HuH-7.5 (cell line): ENCODE measurements at regions not wholly inside any gene's neighbourhood (a gene's known extent, or its start where the extent isn't known, plus 50 kb on each side); places are given as distances from the start of the nearest gene placed in this dataset.

Source experiments
- DNase-seq: peaks from one replicate; pipeline ENCODE4 v3.0.0; 2011; ENCODE audit warnings: low spot score

DNA sequence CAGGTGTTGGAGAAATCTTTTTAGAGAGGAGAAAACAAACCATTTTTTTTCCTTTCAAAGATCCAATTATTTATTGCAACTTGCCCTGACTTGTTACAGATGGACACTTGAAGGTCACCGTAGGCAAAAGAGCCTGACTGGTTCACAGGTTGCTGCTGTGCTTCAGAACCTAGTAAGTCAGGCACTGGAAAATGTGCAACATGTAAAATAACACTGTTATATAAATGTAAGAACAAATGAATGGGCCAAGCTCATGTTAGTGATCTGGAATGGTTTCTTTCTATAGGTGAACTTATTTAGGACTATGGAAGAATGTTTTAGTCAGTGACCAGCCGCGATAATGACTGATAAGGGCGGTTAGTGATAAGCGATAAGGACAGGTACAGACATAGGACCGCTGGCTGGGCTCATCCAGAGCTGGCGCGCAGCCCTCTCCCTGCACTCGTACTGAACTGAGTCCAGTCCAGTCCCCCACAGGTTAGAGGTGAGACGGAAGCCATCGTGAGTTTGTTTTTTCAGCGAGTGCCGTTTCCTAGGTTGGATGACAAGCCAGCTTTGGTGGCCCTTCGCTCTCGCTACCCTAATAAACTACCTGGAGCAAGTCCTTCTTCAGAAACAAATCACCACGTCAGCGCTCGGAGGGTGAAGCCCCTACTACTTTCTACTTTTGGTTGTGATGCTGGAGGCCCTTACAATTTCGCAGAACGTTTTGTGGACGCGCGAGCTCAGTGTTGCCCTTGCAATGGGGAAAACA, 94.4 kb upstream of the PRDM1 start:
- no peak for DNase-seq

DNA sequence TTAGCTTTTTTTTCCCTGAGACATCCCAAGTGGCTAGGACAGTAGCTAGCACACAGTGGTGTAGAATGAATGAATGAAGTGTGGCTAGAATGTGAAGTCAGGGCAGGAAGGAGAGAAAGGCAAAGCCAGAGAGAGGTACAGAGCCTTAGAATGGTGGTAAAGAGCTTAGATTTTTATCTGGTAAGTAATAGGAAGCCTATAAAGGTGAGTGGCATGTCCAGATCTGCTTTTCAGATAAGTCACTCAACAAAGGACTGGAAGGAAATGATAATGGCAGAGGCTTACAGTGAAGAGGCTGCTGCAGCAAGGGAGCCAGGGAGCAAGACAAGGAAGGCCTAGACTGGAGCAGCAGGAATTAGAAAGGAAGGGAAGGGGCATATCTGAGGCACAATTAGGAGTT, 96.0 kb upstream of the PRDM1 start:
- DNase-seq = no peak

DNA sequence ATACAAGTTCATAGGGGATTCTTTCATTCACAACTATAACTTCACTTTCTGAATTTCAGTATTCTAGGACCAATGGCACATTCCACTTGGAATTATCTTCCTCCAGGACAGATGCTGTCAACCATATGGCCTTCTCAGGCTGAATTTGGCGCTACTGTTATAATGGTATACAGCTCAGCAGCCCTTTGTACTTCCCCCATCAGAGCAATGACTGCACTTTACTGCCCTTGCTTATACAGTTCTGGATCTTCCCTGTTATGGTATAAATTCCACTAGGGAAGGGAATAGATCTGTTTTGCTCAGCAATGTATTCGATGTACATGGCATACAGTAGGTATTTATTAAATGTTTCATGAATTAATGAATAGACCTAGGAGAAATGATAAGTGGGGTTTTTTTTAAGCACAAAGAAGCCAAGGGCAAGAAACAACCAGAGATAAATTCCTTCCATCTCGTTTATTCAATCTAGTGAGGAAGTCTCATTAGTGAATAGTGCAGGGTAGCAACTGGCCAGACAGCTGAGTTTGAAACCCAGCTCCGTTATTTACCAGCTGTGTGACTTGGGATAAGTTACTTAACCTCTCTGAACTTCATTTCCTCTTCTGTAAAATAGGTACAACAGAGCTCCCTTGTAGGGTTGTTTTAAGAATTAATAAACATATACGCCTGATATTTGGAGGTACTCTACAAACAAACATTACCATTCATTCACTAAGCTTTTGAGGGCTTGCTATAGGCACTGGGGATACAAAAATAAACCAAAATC, 97.1 kb upstream of the PRDM1 start:
- DNase-seq = no peak

DNA sequence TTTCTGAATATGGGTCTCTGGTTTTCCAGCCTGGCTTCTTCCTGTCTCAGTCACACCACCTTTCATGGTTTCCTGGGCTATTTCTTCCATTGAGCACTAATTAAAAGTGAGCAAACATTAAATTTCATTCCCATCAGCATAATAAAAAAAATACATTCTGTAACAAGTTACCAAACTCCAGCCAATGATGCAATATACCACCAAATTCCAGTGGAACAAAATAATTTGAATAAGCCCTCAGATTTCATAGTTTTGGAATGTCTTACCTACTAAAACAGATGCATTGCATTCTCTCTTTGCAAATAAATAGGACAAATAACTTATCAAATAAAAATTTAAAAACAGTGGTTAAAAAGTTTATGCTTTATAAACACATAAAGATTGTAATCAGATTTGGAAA, 97.8 kb upstream of the PRDM1 start:
- no peak for DNase-seq

DNA sequence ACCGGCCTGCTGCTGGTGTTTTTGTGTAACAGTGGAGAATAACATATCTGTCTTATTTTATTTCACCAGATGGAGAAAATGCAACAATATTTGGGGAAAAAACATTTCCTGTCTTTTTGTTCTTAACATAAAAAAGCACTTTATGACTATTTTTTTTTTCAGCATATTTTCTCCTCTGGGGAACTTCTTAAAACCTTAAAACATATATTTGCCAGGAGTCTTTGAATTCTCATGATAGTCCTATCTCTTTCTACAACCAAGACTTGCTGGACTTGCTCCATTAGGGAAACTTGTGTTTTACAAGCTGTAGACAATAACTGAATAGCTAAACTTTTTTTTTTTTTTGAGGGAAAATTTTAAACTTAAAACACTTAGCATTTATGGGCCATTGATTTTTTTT, 98.6 kb upstream of the PRDM1 start:
- no peak for DNase-seq

DNA sequence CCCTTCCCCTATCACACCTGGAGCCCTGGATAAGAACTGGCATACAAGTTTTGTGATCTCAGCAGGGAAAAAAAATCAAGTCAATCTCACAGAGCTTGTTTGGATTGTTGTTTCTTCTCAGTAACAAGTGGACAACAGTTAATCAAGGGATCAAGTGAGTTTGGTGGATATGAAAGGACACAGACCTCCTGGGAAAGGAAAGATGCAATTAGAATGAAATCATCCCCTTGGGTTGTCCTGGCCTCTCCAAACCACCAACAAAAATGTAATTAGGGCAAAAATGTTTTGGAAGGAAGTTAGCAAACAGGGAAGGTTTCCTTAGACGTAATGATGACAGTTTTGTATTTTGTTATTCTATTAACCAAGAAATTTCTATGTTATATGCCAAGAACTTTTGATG, 99.1 kb upstream of the PRDM1 start:
- DNase-seq = no peak

DNA sequence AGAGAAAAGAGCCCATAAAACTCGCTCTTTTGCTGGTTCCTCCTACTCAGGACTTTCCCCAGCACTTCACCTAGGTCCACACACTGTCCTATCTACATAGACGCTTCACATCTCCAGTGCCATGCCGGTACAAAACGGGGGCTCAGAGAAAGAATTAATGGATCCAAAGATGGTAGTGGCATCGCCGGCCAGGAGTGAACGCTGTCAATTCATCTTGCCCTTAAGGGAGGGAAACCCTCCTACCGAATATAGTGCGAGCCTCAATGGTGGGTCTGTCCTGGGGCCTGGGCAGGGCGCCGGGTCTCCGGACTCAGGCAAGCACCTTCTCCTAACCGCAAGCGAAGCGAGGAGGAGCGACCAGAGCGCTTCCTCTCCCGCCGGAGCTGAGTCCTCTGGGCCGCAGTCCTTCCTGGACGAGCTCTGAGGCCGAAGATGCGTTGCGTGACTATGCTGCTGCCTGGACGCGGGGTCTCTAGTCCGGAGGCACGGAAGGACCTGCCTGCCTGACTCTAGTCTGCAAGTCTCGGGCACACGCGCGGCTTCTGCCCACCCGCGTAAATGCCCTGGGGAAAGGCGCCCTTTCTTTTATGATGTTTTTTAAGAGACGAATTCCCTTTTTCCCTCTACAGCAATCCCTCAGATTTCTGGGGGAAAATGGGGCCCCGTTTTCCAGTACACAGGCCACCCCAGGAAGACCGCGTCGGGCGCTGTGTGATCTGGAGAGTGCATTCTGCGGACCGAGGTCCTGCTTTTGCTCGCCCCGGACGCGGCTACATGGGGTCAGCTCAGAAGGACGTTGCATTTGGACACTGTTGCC, 100.1 kb upstream of the PRDM1 start:
- no peak for DNase-seq

DNA sequence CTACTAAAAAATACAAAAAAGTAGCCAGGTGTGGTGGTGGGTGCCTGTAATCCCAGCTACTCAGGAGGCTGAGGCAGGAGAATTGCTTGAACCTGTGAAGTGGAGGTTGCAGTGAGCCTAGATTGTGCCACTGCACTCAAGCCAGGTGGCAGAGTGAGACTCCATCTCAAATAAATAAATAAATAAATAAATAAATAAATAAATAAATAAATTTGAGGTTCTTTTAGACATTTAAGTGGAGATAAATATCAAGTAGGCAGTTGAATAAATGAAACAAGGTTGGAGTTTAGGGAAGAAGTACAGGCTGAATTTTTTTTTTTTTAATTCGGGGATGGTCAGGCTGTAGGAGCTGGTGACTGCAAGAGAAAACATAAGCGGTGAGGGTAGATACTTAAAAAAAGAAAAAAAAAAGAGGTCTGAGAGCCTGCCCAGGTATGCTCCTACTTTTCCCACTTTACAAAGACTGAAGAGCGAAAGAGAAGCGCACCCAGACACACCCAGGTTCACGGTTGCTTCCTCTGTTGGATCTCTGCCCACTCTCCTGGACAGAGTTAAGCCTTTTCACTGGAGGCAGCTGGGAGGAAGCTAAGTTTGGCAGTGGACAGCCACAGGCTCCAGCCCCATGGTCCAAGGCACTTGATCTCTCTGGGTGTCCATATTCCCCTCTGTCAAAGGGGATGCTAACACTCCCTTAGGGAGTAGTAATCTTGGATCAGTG, 100.9 kb upstream of the PRDM1 start:
- no peak for DNase-seq

DNA sequence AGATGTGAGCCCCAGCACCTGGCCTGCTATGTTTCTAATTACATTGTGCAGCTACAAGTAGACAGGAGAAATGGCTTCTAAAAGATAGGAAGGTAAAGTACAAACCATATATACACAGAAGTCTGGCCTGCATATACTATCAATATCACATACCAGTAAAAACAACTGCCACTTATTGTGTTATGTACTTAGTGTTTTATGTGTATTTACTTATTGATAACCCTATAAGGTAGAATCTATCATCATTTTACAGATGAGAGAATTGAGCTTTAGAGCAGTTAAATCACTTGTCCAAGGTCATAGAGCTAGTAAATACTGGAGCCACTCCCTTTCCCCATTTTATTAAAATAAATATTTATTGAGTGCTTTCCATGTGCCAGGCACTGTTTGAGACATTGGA, 102.4 kb upstream of the PRDM1 start:
- no peak for DNase-seq

DNA sequence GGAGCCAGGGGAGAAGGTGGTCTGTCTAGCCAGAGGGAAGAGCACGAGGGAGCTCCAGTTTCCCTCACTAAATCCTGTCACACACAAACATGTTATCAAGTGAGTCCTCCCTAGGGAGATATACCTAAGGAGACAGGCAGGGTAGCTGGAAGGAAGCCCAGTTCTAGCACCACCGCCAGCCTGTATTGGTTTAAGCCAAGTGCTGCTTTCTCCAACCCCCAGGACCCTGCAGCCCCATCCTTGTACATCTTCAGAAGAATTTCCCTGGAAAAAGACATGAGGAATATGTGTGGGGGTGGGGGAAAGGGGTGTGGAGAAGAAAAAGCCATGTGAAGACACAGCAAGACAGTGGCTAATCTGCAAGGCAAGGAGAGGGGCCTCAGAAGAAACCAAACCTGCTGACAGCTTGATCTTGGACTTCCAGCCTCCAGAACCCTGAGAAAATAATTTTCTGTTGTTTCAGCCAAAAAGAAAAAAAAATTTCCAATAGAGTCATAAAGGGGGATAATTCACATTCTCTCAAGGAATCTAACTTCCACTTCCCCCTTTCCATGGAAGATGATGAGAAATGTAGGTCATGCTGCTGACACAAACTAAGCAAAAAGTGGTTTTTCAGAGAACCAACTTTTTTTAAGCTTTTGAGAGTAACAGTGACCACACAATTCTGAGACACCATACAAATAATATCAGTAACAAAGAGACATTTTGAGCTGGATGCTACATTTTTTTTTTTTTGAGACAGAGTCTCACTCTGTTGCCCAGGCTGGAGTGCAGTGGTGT, 103.2 kb upstream of the PRDM1 start:
- DNase-seq = no peak

DNA sequence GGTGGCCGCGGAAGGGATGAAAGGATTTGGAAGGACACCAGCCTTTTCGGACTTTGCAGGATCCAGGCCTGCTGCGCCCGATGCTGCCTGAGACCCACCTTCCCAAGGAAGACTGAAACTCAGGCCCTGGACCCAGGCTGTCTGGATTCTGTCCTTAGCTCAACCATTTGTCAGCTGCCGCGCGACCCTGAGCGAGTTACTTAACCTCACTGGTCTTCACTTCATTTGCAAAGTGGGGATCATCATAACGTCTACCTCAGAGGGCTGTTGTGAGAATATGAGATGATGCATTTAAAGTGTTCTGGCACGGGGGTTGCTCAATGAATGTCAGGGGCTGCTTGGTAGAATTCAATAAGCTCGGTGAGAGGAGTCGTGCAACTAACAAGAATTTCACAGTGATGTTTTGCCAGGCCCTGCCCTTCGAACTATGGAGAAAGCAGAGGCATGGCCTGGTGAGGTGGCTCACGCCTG, 104.2 kb upstream of the PRDM1 start:
- DNase-seq = no peak

DNA sequence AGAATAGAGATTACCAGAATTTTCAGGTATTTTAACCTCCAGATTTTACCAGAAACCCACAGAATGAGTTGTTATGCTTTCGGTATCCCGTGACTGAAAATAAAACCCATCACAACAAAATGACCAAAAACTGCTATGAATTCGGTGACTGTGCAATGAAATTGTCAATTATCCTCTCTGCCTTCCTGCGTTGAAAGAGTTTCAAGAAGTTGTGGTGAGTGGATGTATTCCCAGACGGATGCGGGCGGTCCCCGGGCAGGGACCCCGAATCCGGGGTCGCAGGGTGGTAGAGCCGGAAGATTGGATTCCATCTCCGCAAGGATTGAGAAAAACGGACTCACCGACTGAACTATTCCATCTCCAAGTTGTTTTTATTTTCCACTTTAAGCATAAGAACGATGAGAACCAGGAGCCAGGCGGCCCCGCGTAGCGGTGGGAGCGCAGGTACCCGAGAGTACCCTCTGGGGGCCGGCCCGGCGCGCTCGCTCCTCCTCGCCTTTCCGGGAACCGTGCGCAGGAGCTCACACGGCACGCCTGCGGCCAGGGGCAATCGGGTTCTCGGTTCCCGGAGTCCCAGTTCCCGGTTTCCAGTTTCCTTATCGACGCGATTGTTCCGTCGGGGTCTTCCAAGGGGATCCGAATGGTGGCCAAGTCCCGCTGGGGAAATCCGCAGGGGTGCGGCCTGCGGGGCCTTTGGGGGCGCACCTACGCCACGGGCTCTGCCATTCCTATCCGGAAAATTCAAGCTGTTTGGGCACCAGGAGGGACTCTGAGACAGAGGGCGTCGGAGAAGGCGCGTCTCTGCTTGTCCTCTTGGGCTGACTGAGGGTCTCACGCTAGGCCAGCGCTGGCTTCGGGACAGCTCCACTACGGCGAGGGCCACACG, 104.9 kb upstream of the PRDM1 start:
- DNase-seq = no peak

DNA sequence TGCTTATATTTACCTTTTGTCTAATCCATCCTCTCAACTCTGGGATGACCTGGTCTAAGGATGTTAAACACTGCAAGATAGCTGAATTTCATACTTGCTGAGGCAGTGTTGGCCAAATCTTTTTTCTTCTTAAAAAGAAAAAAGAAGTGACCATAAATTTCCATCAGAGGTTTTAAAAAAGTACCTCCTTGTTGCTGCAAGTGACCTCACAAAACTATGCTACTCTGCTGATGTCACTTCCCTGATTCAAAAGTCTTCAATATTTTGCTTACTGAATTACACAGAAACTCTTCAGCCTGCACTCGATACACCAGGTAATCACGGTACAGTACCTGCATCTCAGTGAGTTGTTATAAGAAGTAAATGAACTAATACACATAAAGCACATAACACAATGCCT, 107.2 kb upstream of the PRDM1 start:
- DNase-seq = no peak

DNA sequence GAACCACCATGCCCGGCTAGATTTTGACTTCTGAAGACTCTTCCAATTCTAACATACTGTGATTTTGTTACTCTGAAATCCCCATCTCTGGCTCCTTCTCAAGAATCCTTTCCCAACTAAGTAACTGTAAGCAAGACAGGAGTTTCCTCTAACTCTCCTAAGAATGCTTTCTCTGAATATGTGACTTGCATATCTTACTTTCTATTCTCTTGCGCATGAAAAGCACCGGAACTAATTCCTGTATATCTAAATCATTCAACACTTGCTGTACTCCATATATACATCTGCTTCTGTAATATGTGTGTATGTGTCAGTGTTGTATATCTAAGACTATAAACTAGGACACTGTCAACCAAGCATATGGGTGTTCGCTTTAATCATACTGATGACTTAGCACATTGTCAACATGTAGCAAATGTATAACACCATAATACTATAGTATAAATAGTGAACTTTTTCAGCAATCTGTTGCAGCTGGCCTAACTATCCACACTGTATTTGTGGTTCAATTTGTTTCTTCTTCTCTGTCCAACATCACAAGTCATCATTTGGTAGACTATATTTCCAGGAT, 108.1 kb upstream of the PRDM1 start:
- DNase-seq = no peak

DNA sequence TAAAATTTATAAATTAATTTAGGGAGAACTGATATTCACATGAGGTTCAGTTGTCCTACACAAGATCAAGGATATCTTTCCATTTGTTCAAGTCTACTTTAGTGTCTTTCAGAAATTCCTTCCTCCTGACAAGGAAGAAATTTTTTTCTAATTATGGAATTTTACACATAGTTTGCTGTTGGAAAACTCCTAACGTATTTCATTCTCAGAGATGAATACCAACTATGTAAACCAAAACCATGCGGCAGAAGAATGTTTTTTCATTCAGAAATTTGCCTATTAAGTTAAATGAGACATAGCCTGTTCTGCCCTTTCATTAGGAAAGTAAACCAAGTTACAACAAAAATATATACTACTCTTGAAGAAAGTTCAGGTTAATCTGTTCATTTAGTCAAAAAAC, 111.2 kb upstream of the PRDM1 start:
- no peak for DNase-seq

DNA sequence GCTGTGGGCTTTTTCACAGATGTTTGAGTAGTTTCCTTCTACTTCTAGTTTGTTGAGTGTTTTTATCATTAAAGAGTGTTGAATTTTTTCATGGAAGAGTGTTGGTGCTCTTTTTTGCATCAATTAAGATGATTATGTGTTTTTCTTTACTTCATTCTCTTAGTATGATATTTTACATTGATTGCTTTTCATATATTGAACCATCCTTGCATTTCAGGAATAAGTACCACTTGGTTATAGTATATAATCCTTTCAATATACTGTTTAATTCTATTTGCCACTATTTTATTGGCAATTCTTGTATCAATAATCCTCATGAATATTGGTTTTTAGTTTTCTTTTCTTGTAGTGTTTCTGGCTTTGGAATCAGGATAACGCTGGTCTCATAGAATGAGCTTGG, 113.7 kb upstream of the PRDM1 start:
- DNase-seq = no peak

DNA sequence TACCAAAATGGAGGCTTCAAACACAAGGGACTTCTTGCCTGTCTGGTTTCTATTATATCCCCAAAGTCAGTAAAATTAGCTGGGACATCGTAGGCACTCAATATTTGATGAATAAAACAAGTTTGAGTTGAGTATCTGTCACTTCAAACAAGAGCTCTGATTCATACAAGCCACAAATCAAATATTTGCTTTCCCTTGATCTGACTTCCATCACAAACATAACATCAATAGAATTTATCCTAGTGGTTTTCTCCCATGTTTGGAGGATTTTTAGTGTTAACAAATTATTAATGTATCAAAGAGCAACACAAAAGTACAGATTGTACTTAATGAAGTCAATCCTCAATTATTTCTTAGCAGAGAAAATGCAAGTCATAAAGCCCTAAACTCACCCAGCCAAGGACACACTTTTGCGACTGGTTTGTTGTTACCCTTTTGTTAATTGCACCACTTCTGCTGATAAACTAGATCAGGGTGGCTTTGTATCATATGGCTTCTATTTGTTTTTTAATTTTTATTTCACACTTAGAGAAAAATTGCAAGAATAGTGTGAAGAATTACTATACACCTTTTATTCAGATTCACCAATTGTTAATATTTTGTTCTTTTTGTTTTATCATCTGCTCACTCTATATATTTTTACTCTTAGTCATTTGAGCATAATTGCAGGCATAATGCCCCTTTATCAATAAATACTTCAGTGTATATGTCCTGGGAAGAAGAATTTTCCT, 117.4 kb upstream of the PRDM1 start:
- DNase-seq = no peak

DNA sequence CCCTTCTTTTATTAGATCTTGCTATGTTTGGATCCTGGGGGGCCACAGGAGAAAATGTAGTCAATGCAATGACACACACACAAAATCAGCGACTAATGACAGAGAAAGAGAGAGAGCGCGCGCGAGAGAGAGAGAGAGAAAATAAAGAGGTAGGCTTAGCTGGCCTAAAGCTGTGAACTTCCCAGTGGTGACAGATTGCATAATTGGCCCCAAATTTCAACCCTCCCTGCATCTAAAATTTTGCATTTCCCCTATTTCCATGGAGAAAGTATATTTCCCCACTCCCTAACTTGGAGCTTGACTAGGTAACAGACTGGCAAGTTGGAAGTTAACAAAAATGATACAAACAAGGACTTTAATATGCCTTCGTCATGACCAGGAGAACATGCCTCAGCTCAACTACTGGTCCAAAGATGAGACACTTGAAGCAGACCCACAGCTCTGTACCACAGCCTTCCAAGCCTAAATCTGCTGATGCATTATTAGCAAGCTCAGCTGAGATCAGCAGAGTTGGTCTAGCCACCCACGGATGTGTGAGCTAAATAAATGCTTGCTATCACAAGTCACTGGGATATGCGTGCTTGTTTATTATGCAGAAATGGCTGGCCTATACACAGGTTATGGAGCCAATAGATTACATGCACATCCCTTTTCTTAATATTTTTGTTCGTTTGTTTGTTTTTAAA, 118.1 kb upstream of the PRDM1 start:
- no peak for DNase-seq

DNA sequence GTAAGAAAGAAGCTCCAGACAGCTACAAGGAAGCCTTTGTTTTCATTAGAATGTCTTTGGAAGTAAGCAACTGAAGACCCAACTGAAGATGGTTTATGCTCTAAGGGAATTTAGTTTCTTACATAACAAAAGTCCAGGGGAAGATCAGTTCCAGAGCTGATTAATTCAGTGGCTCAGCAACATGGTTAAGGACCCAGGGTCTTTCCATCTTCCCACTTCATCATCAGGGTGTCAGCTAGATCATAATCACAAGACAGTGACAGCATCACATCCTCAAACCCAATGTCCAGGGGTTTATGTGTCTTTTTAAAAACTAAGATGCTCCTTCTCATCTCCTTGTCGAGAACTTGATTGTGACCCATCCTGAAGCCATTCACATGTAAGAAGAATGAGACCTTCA, 119.7 kb upstream of the PRDM1 start:
- no peak for DNase-seq
